Kidney tubule cell (primary cell): ENCODE measurements at regions not wholly inside any gene's neighbourhood (a gene's known extent, or its start where the extent isn't known, plus 50 kb on each side); places are given as distances from the start of the nearest gene placed in this dataset.

ENCODE experiments used
- DNase-seq: peaks from one replicate; pipeline ENCODE4 v3.0.0-alpha.2; 2018; ENCODE audit warnings: low spot score

DNA sequence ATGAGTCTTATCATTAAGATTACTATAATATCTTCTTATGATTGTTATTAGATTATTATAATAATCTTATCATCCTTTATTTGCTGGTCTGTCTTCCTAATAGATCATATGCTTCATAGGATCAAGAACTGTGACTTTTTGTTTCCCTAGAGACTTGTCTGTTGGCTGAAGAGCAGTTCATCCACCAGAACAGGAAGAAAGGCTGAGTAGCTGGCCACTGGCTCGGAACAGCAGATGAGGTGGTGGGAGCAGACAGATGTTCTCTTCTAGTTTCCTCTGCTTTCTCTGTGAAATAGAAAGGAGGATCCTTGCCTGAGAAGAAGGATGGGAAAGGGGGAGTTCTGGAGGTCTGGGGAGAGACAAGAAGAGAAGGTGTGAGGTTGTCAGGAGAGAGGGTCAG is 120.0 kb downstream of the CCNA1 start:
- DNase-seq: no peak

DNA sequence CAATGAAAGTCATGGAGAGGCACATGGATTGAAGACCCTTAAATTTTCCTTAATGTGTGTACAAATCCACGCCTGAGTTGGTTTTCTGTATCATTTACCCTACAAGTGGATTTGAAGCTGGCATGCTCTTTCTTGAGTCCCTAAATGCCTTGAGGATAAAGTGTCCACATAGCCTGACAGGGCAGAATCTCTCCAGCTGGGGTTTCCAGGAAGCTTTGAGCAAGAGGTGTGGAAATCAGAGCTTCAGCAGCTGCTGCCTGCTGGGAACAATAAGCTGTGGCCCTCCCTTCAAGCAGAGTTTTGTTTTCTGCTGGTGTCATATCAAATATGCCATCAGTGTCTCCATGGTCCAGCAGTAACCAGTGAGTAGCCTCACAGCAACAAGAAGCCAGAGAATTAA is 120.3 kb upstream of the SERTM1 start:
- no peak for DNase-seq

DNA sequence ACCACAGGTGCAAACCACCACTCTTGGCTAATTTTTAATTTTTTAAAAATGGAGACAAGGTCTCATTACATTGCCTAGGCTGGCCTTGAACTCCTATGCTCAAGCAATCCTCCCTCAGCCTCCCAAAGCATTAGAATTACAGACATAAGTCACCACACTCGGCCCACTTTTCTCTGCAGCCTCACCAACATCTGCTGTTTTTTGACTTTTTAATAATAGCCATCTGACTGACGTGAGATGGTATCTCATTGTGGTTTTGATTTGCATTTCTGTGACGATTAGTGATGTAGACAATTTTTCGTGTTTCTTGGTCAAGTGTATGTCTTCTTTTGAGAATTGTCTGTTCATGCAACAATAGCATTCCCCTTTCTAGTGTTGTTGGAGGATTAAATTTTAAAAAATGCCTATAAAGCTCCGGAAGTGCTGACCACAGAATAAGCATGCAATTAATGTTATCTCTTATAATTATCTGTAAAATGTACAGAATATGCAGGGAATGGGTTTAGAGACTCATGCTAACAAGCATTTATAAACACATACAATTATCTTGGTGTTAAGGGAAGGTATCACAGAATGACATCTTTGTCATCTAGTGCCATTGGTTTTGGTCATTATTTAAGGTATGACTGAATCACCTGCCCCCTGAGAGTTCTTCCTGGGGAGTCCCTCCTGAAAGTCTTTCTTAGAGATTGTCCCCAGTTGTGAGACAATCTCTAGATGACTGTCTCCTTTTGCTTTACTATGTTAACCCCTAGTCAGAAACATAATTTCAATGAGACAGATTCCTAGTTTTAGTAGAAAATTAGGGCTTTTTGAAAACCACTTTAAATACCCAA is 118.5 kb upstream of the SERTM1 start:
- DNase-seq: no peak

DNA sequence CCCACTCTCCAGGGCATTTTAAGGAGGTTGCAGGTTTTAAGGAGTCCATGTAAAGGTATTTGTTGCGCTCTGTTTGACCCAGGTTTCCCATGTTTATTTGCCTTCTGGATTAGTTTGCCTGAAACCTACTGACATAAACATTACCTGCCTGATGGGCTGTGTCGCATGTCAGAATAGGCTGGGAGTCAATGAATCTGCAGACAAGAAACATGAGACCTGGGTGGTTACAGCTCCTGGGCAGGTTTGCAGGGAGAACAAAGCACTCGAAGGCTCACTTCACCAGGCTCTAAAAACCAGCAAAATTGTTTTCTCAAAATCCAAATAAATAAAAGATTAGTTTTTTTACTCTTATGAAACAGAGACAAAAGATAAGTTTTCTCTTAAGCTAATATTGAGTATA is 114.4 kb upstream of the SERTM1 start:
- DNase-seq: no peak

DNA sequence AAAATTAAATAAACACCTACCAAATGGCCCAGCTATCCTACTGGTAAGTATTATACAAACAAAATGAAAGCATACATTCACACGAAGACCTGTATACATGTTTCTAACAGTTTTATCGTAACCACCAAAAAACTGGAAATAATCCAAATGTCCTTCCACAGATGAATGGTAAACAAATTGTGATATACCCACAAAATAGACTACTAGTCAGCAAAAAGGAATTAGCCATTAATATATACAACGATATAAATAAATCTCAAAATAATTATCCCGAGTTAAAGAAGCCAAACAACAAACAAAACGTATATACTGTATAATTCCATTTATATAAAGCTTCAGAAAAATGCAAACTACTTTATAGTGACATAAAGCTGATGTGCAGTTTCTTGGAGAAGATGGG is 106.3 kb upstream of the SERTM1 start:
- no peak for DNase-seq

DNA sequence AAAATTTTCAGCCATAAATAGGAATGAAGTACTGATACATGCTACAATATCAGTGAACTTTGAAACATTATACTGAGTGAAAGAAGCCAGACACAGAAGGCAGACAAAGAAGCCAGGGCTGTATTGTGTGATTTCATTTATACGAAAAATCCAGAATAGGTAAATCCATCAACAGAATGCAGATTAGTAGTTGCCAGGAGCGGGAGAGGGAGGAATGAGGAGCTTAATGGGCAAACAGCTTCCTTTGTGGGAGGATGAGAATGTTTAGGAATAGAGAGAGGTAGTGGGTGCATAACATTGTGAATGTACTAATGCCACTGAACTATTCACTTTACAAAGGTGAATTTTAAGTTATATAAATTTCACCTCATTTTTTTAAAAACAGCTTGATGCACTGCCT is 103.3 kb upstream of the SERTM1 start:
- no peak for DNase-seq

DNA sequence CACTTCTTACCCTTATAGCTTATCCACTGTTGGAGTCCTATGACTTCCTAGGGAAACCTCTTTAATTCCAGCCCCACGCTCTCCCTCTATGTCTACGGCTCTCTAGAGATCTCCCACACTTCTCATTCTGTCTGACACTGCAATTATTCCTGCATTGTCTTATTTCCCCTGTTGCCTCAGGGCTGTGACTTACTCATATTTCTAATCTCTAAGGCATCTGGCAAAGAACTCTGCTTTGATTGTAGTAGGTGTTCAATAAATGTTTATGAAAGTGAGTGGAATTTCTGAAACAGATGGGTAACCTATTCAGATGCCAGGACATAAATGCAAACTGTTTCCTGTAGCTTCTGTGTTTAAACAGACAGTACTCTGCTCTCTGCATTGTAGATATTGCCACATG is 102.4 kb upstream of the SERTM1 start:
- DNase-seq: no peak

DNA sequence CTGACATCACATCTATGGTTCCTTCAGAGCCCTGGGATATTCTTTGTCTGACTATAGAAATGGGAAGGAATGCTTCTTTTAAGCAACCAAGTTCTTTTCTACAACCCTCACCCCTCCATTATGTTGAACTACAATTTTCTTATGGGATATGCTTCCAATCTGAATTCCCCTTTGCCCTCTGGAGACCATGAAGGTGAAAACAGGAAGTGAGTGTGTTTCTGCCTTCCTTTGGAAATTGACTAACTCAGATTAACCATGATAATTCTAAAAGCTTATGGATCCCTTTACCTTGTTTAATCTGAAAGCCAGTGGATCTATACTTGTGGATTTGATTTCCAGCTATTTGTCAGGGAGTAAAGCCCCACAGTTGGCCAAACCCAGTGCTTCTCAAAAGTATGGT is 90.8 kb upstream of the SERTM1 start:
- no peak for DNase-seq

DNA sequence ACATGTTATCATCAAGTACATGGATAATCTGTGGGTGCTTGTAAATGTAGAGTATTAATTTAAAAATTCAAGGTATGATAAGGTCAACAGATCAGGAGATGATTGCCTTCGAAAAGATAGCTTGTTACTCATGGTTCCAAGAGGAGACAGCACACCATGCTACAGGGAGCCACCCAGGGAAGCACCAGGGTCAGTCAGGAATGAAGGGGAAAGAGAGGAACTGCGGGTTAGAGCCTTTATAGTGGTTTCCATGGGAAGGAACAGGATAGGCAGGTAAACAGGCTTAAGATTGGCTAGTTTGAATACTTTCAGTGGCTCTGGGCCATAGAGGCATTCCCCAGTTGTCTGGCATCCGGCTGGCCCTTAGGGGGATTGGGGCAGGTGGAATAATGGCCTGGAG is 74.2 kb upstream of the SERTM1 start:
- DNase-seq: no peak

DNA sequence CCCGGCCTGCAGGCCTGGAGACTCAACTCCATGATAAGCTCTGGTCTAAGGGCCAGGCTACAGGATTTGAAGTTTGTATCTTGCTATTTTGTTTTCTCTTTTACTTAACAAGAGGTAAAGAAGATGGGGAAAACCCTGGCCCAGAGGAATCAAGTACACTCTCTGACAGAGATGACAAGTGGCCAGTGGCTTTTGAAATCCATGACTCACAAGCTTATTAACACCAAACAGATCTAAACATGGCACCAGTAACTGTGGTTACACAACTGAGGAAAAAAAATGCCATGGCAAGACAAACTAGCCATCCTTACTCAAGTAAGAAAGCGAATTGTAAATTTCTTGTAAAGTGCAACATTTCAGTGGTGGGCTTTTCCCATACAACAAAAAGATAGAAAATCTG is 72.6 kb upstream of the SERTM1 start:
- DNase-seq: no peak

DNA sequence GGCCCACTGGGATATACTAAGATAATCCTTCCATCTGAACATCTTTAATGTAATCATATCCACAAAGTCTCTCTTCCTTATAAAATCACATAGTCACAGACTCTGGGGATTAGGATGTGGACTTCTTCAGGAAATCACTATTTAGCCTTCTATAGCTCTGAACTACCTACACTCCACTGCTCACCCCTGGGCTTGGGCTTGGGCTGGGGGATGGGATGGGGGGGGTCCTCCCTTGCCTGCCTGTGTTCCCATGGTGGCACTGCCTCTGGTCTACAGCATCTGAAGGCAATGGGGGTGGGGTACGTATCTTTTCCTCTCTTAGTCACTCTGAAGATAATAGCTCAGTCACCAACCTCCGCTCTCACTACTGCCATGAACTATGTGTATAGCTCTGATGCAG is 67.8 kb upstream of the SERTM1 start:
- no peak for DNase-seq

DNA sequence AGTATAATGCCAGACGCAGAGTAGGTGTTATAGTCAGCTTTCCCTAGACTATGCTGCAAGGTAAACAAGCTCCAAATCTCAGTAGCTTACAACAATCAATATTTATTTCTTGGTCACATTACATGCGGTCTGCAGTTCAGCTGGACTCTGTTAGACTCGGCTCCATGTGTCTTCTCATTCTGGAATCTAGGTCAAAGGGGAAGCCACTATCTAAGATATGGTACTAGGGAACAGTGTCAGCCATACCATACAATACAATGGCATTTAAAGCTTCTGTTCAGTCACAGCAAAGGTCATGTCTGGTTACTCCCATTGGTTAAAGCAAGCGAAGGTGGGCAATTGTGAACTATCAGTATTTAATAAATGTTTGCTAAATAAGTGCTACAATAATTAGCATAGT is 65.3 kb upstream of the SERTM1 start:
- no peak for DNase-seq

DNA sequence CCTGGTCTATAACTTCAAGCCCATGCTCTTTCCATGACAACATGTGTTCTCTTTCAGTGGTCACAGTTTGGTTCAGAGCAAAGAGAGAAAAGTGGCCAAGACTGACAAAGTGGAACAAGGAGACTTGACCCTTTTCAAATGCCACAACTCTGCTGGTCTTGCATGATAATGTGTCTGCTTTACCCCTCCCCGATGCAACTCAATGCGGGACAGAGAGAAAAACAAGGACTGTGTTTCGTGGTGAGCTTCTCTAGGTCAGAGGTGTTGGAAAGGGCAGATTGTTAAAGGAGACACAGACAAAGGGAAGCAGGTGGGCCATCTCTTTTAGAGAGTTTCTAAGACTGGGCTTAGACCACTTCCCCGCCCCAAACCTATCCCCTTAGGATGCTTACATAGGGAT is 61.6 kb upstream of the SERTM1 start:
- DNase-seq: no peak

DNA sequence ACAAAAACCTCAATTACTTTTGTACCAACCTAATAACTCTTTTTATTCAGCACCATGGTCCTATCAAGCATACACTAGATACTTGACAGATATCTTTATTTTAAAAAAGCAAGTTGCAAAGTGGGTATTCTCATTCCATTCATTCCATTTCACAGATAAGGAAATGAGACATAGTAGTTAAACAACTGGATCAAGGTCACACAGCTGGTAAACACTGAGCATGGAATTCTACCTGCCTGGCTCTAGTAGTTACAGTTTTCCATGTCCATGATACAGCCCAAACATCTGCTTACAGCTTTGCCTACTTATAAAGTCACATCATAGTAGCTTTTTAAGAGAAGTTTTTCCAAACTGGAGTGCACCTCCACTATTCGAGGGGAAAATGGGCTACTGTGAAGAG is 57.1 kb upstream of the SERTM1 start:
- DNase-seq: no peak

DNA sequence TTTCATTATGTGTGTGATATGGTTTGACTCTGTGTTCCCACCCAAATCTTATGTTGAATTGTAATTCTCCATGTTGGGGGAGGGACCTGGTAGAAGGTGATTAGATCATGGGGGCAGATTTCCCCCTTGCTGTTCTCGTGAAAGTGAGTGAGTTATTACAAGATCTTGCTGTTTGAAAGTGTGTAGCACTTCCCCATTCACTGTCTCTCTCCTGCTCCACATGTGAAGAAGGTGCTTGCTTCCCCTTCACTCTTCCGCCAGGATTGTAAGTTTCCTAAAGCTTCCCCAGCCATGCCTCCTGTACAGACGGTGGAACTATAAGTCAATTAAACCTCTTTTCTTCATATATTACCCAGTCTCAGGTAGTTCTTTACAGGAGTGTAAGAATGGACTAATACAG is 54.3 kb upstream of the SERTM1 start:
- no peak for DNase-seq
